HEK293 (cell line): ENCODE measurements at regions not wholly inside any gene's neighbourhood (a gene's known extent, or its start where the extent isn't known, plus 50 kb on each side); places are given as distances from the start of the nearest gene placed in this dataset.

Source experiments
- ZBTB7A ChIP-seq: fragments of 450-650 bp; formaldehyde crosslinking; IDR thresholded peaks from 2 replicates; pipeline ENCODE4 v1.5.1; 2016; ENCODE audit warnings: low read depth, missing biosample characterization, missing genetic modification characterization
- TF ChIP-seq, protein P1 (sequence below): fragments of 450-650 bp; formaldehyde crosslinking; IDR thresholded peaks from 2 replicates; pipeline ENCODE4 v1.5.1; 2016; ENCODE audit warnings: missing biosample characterization, missing genetic modification characterization
- TF ChIP-seq, protein P2 (sequence below): fragments of 450-650 bp; formaldehyde crosslinking; optimal IDR thresholded peaks from 2 replicates; pipeline ENCODE3; 2016; ENCODE audit warnings: missing biosample characterization, mild to moderate bottlenecking, missing genetic modification characterization

GRCh38 chr3:83224101-83224868, 1462.8 kb upstream of the GBE1 start:
- no peak for TF ChIP-seq ZBTB7A (tag by site-specific recombination)
- TF ChIP-seq, protein P1, sequence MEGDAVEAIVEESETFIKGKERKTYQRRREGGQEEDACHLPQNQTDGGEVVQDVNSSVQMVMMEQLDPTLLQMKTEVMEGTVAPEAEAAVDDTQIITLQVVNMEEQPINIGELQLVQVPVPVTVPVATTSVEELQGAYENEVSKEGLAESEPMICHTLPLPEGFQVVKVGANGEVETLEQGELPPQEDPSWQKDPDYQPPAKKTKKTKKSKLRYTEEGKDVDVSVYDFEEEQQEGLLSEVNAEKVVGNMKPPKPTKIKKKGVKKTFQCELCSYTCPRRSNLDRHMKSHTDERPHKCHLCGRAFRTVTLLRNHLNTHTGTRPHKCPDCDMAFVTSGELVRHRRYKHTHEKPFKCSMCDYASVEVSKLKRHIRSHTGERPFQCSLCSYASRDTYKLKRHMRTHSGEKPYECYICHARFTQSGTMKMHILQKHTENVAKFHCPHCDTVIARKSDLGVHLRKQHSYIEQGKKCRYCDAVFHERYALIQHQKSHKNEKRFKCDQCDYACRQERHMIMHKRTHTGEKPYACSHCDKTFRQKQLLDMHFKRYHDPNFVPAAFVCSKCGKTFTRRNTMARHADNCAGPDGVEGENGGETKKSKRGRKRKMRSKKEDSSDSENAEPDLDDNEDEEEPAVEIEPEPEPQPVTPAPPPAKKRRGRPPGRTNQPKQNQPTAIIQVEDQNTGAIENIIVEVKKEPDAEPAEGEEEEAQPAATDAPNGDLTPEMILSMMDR (tag by site-specific recombination), result no peak
- TF ChIP-seq, protein P2, sequence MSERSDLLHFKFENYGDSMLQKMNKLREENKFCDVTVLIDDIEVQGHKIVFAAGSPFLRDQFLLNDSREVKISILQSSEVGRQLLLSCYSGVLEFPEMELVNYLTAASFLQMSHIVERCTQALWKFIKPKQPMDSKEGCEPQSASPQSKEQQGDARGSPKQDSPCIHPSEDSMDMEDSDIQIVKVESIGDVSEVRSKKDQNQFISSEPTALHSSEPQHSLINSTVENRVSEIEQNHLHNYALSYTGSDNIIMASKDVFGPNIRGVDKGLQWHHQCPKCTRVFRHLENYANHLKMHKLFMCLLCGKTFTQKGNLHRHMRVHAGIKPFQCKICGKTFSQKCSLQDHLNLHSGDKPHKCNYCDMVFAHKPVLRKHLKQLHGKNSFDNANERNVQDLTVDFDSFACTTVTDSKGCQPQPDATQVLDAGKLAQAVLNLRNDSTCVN (tag by site-specific recombination), result no peak
